SK-N-SH (cell line): ENCODE measurements at regions not wholly inside any gene's neighbourhood (a gene's known extent, or its start where the extent isn't known, plus 50 kb on each side); places are given as distances from the start of the nearest gene placed in this dataset.

ENCODE experiments used
- CTCF ChIA-PET: fragments of 300-600, 350-600 bp; formaldehyde crosslinking; extraction: SDS; loops from one replicate; lab custom pipeline; 2021; lab: Yijun Ruan, JAX
- POLR2A ChIA-PET: fragments of 350-600 bp; sonication (Branson Sonifier 250); formaldehyde crosslinking; extraction: SDS; loops from one replicate; lab custom pipeline; 2020; ENCODE audit warnings: antibody characterized with exemption, inconsistent platforms; lab: Yijun Ruan, JAX
- DNase-seq: peaks from one replicate; pipeline ENCODE4 v3.0.0; 2012
- H2AFZ ChIP-seq: fragments of 200-600 bp; sonication (generic); 2 replicates; pipeline ENCODE4 v1.8.1; 2016; ENCODE audit warnings: antibody characterized with exemption, mild to moderate bottlenecking, low read depth
- H3F3A ChIP-seq: fragments of 200-600 bp; sonication (generic); replicated peaks from 2 replicates; pipeline ENCODE3; 2016; ENCODE audit warnings: antibody characterized with exemption, mild to moderate bottlenecking; ENCODE audit not compliant: insufficient read depth
- H3K27ac ChIP-seq, 2 experiments: fragments of 200-500 bp in 1 of 2; fragments of 200-600 bp in 1 of 2; sonication (Bioruptor generic) in 1 of 2; sonication (generic), shearing (Covaris generic) in 1 of 2; 2 replicates each; pipeline versions ENCODE4 v1.5.1 to v1.6.1; 2014 to 2016; ENCODE audit warnings: low read depth in 2 of 2, inconsistent platforms in 1 of 2, low read length in 1 of 2, mild to moderate bottlenecking in 1 of 2, mixed read lengths in 1 of 2
- H3K27me3 ChIP-seq: fragments of 200-600 bp; sonication (generic), shearing (Covaris generic); 2 replicates; pipeline ENCODE4 v1.6.1; 2016; ENCODE audit warnings: mixed run types; ENCODE audit not compliant: insufficient read depth
- H3K36me3 ChIP-seq, 2 experiments: fragments of 200-500 bp in 1 of 2; fragments of 200-600 bp in 1 of 2; sonication (Bioruptor generic) in 1 of 2; sonication (generic) in 1 of 2; replicated peaks in 1 of 2; 2 replicates each; pipeline versions ENCODE3 to v1.5.1; 2014 to 2016; ENCODE audit warnings: low read length in 1 of 2, mild to moderate bottlenecking in 1 of 2; ENCODE audit not compliant: insufficient read depth in 2 of 2, control insufficient read depth in 1 of 2
- H3K4me1 ChIP-seq, 2 experiments: fragments of 200-500 bp in 1 of 2; fragments of 200-600 bp in 1 of 2; sonication (Bioruptor generic) in 1 of 2; sonication (generic), shearing (Covaris generic) in 1 of 2; 2 replicates each; pipeline versions ENCODE4 v1.5.1 to v1.6.1; 2014 to 2016; ENCODE audit warnings: low read depth in 1 of 2, low read length in 1 of 2, mixed run types in 1 of 2; ENCODE audit not compliant: insufficient read depth in 2 of 2, control insufficient read depth in 1 of 2
- H3K4me2 ChIP-seq: fragments of 200-600 bp; sonication (generic), shearing (Covaris generic); 2 replicates; pipeline ENCODE4 v1.6.1; 2017; ENCODE audit warnings: mixed run types
- H3K4me3 ChIP-seq, 2 experiments: fragments of 200-500 bp in 1 of 2; fragments of 200-600 bp in 1 of 2; sonication (Bioruptor generic) in 1 of 2; sonication (generic), shearing (Covaris generic) in 1 of 2; 2 replicates each; pipeline versions ENCODE4 v1.5.1 to v1.8.1; 2014 to 2016; ENCODE audit warnings: low read depth in 2 of 2, inconsistent platforms in 1 of 2, low read length in 1 of 2, mild to moderate bottlenecking in 1 of 2, mixed read lengths in 1 of 2, moderate library complexity in 1 of 2
- H3K79me2 ChIP-seq: fragments of 200-600 bp; sonication (generic); 2 replicates; pipeline ENCODE4 v1.8.1; 2017; ENCODE audit warnings: mild to moderate bottlenecking; ENCODE audit not compliant: insufficient read depth
- H3K9ac ChIP-seq: fragments of 200-600 bp; sonication (generic); 2 replicates; pipeline ENCODE4 v1.6.1; 2017; ENCODE audit warnings: mixed run types
- H3K9me2 ChIP-seq: fragments of 200-600 bp; sonication (generic); 2 replicates; pipeline ENCODE4 v1.6.1; 2017; ENCODE audit warnings: mixed run types
- H3K9me3 ChIP-seq: fragments of 200-600 bp; sonication (generic); 2 replicates; pipeline ENCODE4 v1.6.1; 2017; ENCODE audit warnings: mixed run types, mild to moderate bottlenecking, moderate library complexity
- H4K20me1 ChIP-seq: fragments of 200-600 bp; sonication (generic); 2 replicates; pipeline ENCODE4 v1.6.1; 2017; ENCODE audit warnings: mild to moderate bottlenecking, mixed run types; ENCODE audit not compliant: insufficient read depth
- CHD2 ChIP-seq: fragments of 150-350 bp; IDR thresholded peaks from 2 replicates; pipeline ENCODE4 v1.6.1; 2018; ENCODE audit warnings: low read length; ENCODE audit not compliant: partially characterized antibody
- ELF1 ChIP-seq: IDR thresholded peaks from 2 replicates; pipeline ENCODE4 v1.4.0; 2012
- EP300 ChIP-seq, 2 experiments: IDR thresholded peaks; 2 replicates each; pipeline versions ENCODE4 v1.4.0 to v1.6.1; 2012; ENCODE audit warnings: borderline replicate concordance in 1 of 2, low read depth in 1 of 2, low read length in 1 of 2
- EZH2phosphoT487 ChIP-seq: fragments of 200-600 bp; sonication (generic); IDR thresholded peaks from 2 replicates; pipeline ENCODE4 v1.6.1; 2017; ENCODE audit warnings: low read depth, mixed run types, mild to moderate bottlenecking, antibody characterized with exemption, moderate library complexity, borderline replicate concordance
- FOSL2 ChIP-seq: IDR thresholded peaks from 2 replicates; pipeline ENCODE4 v1.4.0; 2012; ENCODE audit warnings: low read depth, mild to moderate bottlenecking, moderate library complexity, borderline replicate concordance
- FOXM1 ChIP-seq: IDR thresholded peaks from 2 replicates; pipeline ENCODE4 v1.4.0; 2012; ENCODE audit warnings: low read depth, mild to moderate bottlenecking
- IRF3 ChIP-seq: fragments of 150-350 bp; IDR thresholded peaks from 2 replicates; pipeline ENCODE4 v1.6.1; 2016; ENCODE audit warnings: mild to moderate bottlenecking, low read depth, low read length
- MAX ChIP-seq: IDR thresholded peaks from 2 replicates; pipeline ENCODE4 v1.4.0; 2012; ENCODE audit warnings: low read depth
- MXI1 ChIP-seq: IDR thresholded peaks from 2 replicates; pipeline ENCODE4 v1.6.1; 2012; ENCODE audit warnings: mild to moderate bottlenecking, low read depth, low read length, improper control_type of control experiment
- REST ChIP-seq: IDR thresholded peaks from 2 replicates; pipeline ENCODE4 v1.6.1; 2012; ENCODE audit warnings: mild to moderate bottlenecking, low read depth, low read length, moderate library complexity
- TCF12 ChIP-seq: IDR thresholded peaks from 2 replicates; pipeline ENCODE4 v1.4.0; 2012
- WGBS: methylation state at CpG from one replicate; pipeline ENCODE4 v1.1.6; 2017; ENCODE audit warnings: low lambda C conversion rate; 5-methylcytosine and 5-hydroxymethylcytosine counted together

GRCh38 chr14:87184180-87184579, 808.8 kb downstream of the GALC start:
- ChIA-PET CTCF (no interaction called here), POLR2A (no interaction called here)
- H3K27me3 ChIP-seq = no peaks in the 10 kb centered on the region

GRCh38 chr14:87181288-87181687, 811.7 kb downstream of the GALC start:
- DNase-seq = no peak
- H3K9me3 ChIP-seq = no peaks in the 10 kb centered on the region
- no peak overlapping the region for H2AFZ ChIP-seq
- no peaks in the 10 kb centered on the region for H3F3A ChIP-seq
- H3K36me3 ChIP-seq = no peaks in the 10 kb centered on the region
- H3K9ac ChIP-seq = no peak overlapping the region
- H3K9me2 ChIP-seq = no peaks in the 10 kb centered on the region
- no peak overlapping the region for H3K27ac ChIP-seq
- no peaks in the 10 kb centered on the region for H3K27me3 ChIP-seq
- ChIA-PET CTCF (no interaction called here), POLR2A (no interaction called here)
- H3K4me3 ChIP-seq = no peak overlapping the region
- no peaks in the 10 kb centered on the region for H3K79me2 ChIP-seq
- no peaks in the 10 kb centered on the region for H3K4me1 ChIP-seq
- WGBS = 4% methylated on average over 3 of the region's 3 CpGs
- TF ChIP-seq TCF12 = no peak
- no peak for TF ChIP-seq EZH2phosphoT487
- no peaks in the 10 kb centered on the region for H4K20me1 ChIP-seq
- no peak overlapping the region for H3K4me2 ChIP-seq

More at GRCh38 chr14:87184180-87184579, 808.8 kb downstream of the GALC start:
- H3K9ac ChIP-seq = no peak overlapping the region
- no peak overlapping the region for H3K4me3 ChIP-seq
- H4K20me1 ChIP-seq = no peaks in the 10 kb centered on the region
- H3K9me2 ChIP-seq = no peaks in the 10 kb centered on the region
- no peak overlapping the region for H3K27ac ChIP-seq
- H3K79me2 ChIP-seq = no peaks in the 10 kb centered on the region
- no peak for TF ChIP-seq MXI1
- no peak for TF ChIP-seq TCF12
- TF ChIP-seq FOSL2 = no peak
- TF ChIP-seq EP300 (IDR thresholded peaks at IDR 0.05; ENCODE audit: borderline replicate concordance in 1 of 2, low read depth in 1 of 2, low read length in 1 of 2) = no peak
- no peak for TF ChIP-seq EZH2phosphoT487
- TF ChIP-seq FOXM1 = no peak
- H3K9me3 ChIP-seq = no peaks in the 10 kb centered on the region
- no peaks in the 10 kb centered on the region for H3K4me1 ChIP-seq
- 6% methylated on average over 4 of the region's 4 CpGs for WGBS
- H3F3A ChIP-seq = no peaks in the 10 kb centered on the region
- H3K36me3 ChIP-seq = no peaks in the 10 kb centered on the region
- H3K4me2 ChIP-seq = no peak overlapping the region
- no peak overlapping the region for H2AFZ ChIP-seq
- no peak for DNase-seq

- Histone ChIP-seq H3K4me1 (no peaks in the 10 kb centered on the region), H3K36me3 (no peaks in the 10 kb centered on the region), H4K20me1 (no peaks in the 10 kb centered on the region), H3K4me3 (no peak overlapping the region), H3K27me3 (no peaks in the 10 kb centered on the region), H3K9me3 (no peaks in the 10 kb centered on the region), H3K79me2 (no peaks in the 10 kb centered on the region), H3K4me2 (no peak overlapping the region), H3F3A (no peaks in the 10 kb centered on the region), H3K27ac (no peak overlapping the region), H2AFZ (no peak overlapping the region), H3K9me2 (no peaks in the 10 kb centered on the region), H3K9ac (no peak overlapping the region)
- ChIA-PET POLR2A (no interaction called here), CTCF (no interaction called here)
- TF ChIP-seq REST (no peak), ELF1 (no peak), FOXM1 (no peak), MXI1 (no peak), CHD2 (no peak), MAX (no peak), IRF3 (no peak)
- WGBS = 12% methylated on average over 6 of the region's 6 CpGs
- no peak for DNase-seq
These were observed 813.0 kb downstream of the GALC start for GRCh38 chr14:87179936-87180335.
